Muscle layer of duodenum (tissue), 2 donors: ENCODE measurements at regions not wholly inside any gene's neighbourhood (a gene's known extent, or its start where the extent isn't known, plus 50 kb on each side); places are given as distances from the start of the nearest gene placed in this dataset.
"Not testable (repeated sequence)": the region's sequence is repeated elsewhere in the genome, so short reads cannot be mapped to it uniquely, and the experiment has no call there.

Experiments used
- H3K27ac ChIP-seq: one replicate; pipeline ENCODE4 v1.7.0; 2013; ENCODE audit warnings: mild to moderate bottlenecking, low read length
- H3K27me3 ChIP-seq: one replicate; pipeline ENCODE4 v1.7.0; 2013; ENCODE audit warnings: low read depth, mild to moderate bottlenecking, control low read depth, low read length
- H3K36me3 ChIP-seq, 2 donors: one replicate each; pipeline ENCODE4 v1.7.0; 2013; ENCODE audit warnings: low read length in 2 of 2, control low read depth in 1 of 2, mild to moderate bottlenecking in 1 of 2; ENCODE audit not compliant: insufficient read depth in 2 of 2, control insufficient read depth in 1 of 2
- H3K4me1 ChIP-seq, 2 donors: one replicate each; pipeline ENCODE4 v1.7.0; 2013; ENCODE audit warnings: low read length in 2 of 2, mild to moderate bottlenecking in 2 of 2, control low read depth in 1 of 2, moderate library complexity in 1 of 2; ENCODE audit not compliant: insufficient read depth in 2 of 2, control insufficient read depth in 1 of 2
- H3K4me3 ChIP-seq, 2 donors: one replicate each; pipeline ENCODE4 v1.7.0; 2013; ENCODE audit warnings: low read length in 2 of 2, low read depth in 1 of 2, mild to moderate bottlenecking in 1 of 2
- H3K9me3 ChIP-seq, 2 donors: one replicate each; pipeline ENCODE4 v1.7.0; 2013; ENCODE audit warnings: low read length in 2 of 2, control low read depth in 1 of 2, mild to moderate bottlenecking in 1 of 2; ENCODE audit not compliant: control insufficient read depth in 1 of 2
- donor health status: healthy.

GRCh38 chr3:191922570-191922969, 461.6 kb downstream of the PYDC2 start:
- Histone ChIP-seq H3K27me3 (no peaks in the 10 kb centered on the region), H3K27ac (no peak overlapping the region), H3K4me1 (no peaks in the 10 kb centered on the region), H3K36me3 (no peaks in the 10 kb centered on the region), H3K9me3 (no peaks in the 10 kb centered on the region), H3K4me3 (no peak overlapping the region)

GRCh38 chr3:191927183-191927817, 466.3 kb downstream of the PYDC2 start:
- not testable (repeated sequence) for H3K27ac ChIP-seq, H3K4me1 ChIP-seq, H3K9me3 ChIP-seq, H3K4me3 ChIP-seq, H3K27me3 ChIP-seq, H3K36me3 ChIP-seq

GRCh38 chr3:191927998-191928397, 467.0 kb downstream of the PYDC2 start:
- not testable (repeated sequence) for H3K9me3 ChIP-seq, H3K4me1 ChIP-seq, H3K36me3 ChIP-seq, H3K4me3 ChIP-seq, H3K27ac ChIP-seq, H3K27me3 ChIP-seq

GRCh38 chr3:191944835-191945234, 483.9 kb downstream of the PYDC2 start:
- no peaks in the 10 kb centered on the region for H3K4me1 ChIP-seq
- H3K27ac ChIP-seq = no peak overlapping the region
- no peaks in the 10 kb centered on the region for H3K9me3 ChIP-seq
- no peaks in the 10 kb centered on the region for H3K27me3 ChIP-seq
- H3K36me3 ChIP-seq = no peaks in the 10 kb centered on the region
- H3K4me3 ChIP-seq = no peak overlapping the region

GRCh38 chr3:191952186-191952585, 491.2 kb downstream of the PYDC2 start:
- no peak overlapping the region for H3K27ac ChIP-seq

GRCh38 chr3:191952609-191953008, 491.6 kb downstream of the PYDC2 start:
- Histone ChIP-seq H3K9me3 (peaks cover 0 to 5% of the 10 kb centered on the region in 2 donors), H3K36me3 (no peaks in the 10 kb centered on the region), H3K27me3 (no peaks in the 10 kb centered on the region), H3K4me3 (no peak overlapping the region), H3K4me1 (no peaks in the 10 kb centered on the region), H3K27ac (no peak overlapping the region)

More at GRCh38 chr3:191952186-191952585, 491.2 kb downstream of the PYDC2 start:
- Histone ChIP-seq H3K9me3 (peaks cover 0 to 5% of the 10 kb centered on the region in 2 donors), H3K36me3 (no peaks in the 10 kb centered on the region), H3K27me3 (no peaks in the 10 kb centered on the region), H3K4me1 (no peaks in the 10 kb centered on the region), H3K4me3 (no peak overlapping the region)

GRCh38 chr3:191958980-191959671, 498.2 kb downstream of the PYDC2 start:
- Histone ChIP-seq H3K4me3 (no peak overlapping the region), H3K4me1 (no peaks in the 10 kb centered on the region), H3K27ac (no peak overlapping the region), H3K9me3 (no peaks in the 10 kb centered on the region), H3K36me3 (no peaks in the 10 kb centered on the region), H3K27me3 (no peaks in the 10 kb centered on the region)

GRCh38 chr3:191959876-191960413, 499.0 kb downstream of the PYDC2 start:
- no peak overlapping the region for H3K4me3 ChIP-seq
- no peaks in the 10 kb centered on the region for H3K9me3 ChIP-seq
- H3K4me1 ChIP-seq = no peaks in the 10 kb centered on the region
- no peaks in the 10 kb centered on the region for H3K36me3 ChIP-seq
- H3K27me3 ChIP-seq = no peaks in the 10 kb centered on the region
- no peak overlapping the region for H3K27ac ChIP-seq

GRCh38 chr3:191961022-191961421, 500.1 kb downstream of the PYDC2 start:
- Histone ChIP-seq H3K27ac (no peak overlapping the region), H3K4me1 (no peaks in the 10 kb centered on the region), H3K36me3 (no peaks in the 10 kb centered on the region), H3K27me3 (no peaks in the 10 kb centered on the region), H3K4me3 (no peak overlapping the region), H3K9me3 (no peaks in the 10 kb centered on the region)

GRCh38 chr3:191961529-191961928, 500.6 kb downstream of the PYDC2 start:
- Histone ChIP-seq H3K27me3 (no peaks in the 10 kb centered on the region), H3K27ac (no peak overlapping the region), H3K9me3 (no peaks in the 10 kb centered on the region), H3K4me3 (no peak overlapping the region), H3K4me1 (no peaks in the 10 kb centered on the region), H3K36me3 (no peaks in the 10 kb centered on the region)

- Histone ChIP-seq H3K4me3 (no peak overlapping the region), H3K36me3 (no peaks in the 10 kb centered on the region), H3K27ac (no peak overlapping the region), H3K27me3 (no peaks in the 10 kb centered on the region), H3K4me1 (no peaks in the 10 kb centered on the region), H3K9me3 (no peaks in the 10 kb centered on the region)
These were observed 501.4 kb downstream of the PYDC2 start for GRCh38 chr3:191962324-191962723.
